ENCODE measurements at regions not wholly inside any gene's neighbourhood (a gene's known extent, or its start where the extent isn't known, plus 50 kb on each side); places are given as distances from the start of the nearest gene placed in this dataset.

DNA sequence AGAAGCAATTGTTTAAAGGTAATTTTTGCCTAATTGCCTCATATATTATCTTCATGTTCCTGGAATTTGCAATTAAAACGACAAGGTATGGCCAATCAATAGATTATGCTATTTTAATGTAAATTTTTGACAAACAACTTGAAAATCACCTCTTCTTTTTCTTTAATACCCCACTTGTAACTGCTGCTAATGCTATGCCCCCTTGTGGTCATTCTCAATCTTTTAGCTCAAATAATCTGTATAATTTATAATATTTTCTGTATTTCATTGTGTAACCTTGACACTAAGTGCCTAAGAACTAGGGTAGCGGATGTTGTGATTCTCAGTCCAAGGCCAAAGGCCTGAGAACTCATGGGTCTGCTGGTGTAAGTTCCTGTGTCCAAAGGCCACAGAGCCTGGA is 831.7 kb upstream of the POU3F4 start:
- H3K36me3 Mint-ChIP-seq (ENCODE audit: low read depth), result no peaks in the 10 kb centered on the region
- H3K27ac Mint-ChIP-seq (ENCODE audit: unreplicated experiment), result no peak overlapping the region
- H3K27me3 Mint-ChIP-seq (ENCODE audit: low read depth), result no peaks in the 10 kb centered on the region
- peaks cover 13% of the 10 kb centered on the region for H3K9me3 Mint-ChIP-seq (ENCODE audit: low read depth)
- DNase-seq (ENCODE audit: low spot score), result no peak
- no peaks in the 10 kb centered on the region for H3K4me1 Mint-ChIP-seq (ENCODE audit: low read depth)
- TF ChIP-seq, protein P1, sequence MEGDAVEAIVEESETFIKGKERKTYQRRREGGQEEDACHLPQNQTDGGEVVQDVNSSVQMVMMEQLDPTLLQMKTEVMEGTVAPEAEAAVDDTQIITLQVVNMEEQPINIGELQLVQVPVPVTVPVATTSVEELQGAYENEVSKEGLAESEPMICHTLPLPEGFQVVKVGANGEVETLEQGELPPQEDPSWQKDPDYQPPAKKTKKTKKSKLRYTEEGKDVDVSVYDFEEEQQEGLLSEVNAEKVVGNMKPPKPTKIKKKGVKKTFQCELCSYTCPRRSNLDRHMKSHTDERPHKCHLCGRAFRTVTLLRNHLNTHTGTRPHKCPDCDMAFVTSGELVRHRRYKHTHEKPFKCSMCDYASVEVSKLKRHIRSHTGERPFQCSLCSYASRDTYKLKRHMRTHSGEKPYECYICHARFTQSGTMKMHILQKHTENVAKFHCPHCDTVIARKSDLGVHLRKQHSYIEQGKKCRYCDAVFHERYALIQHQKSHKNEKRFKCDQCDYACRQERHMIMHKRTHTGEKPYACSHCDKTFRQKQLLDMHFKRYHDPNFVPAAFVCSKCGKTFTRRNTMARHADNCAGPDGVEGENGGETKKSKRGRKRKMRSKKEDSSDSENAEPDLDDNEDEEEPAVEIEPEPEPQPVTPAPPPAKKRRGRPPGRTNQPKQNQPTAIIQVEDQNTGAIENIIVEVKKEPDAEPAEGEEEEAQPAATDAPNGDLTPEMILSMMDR (IDR thresholded peaks at IDR 0.05), result peak; percentile 68
- no peak overlapping the region for H3K4me3 Mint-ChIP-seq (ENCODE audit: unreplicated experiment)

DNA sequence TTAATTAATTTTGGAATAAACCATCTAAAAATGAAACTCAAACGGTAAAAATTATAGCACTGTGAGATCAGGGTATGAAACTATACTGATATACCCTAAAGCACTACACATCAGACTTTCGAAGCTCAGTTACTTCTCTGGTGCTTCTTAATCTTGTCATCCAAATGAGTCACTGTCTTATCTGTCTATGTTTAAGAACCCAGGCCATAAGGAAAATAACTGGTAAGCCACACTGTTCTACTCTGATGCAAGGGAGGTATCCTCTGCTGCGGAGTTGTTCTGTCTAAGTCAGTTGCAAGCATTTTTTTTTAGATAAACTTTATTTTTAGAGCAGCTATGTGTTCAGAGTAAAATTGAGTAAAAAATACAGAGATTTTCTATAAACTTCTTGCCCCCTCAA is 830.8 kb upstream of the POU3F4 start:
- Mint-ChIP-seq H3K27me3 (ENCODE audit: low read depth) (no peaks in the 10 kb centered on the region), H3K27ac (ENCODE audit: unreplicated experiment) (no peak overlapping the region), H3K4me3 (ENCODE audit: unreplicated experiment) (no peak overlapping the region), H3K36me3 (ENCODE audit: low read depth) (no peaks in the 10 kb centered on the region), H3K4me1 (ENCODE audit: low read depth) (no peaks in the 10 kb centered on the region), H3K9me3 (ENCODE audit: low read depth) (peaks cover 13% of the 10 kb centered on the region)
- DNase-seq (ENCODE audit: low spot score), result no peak
- TF ChIP-seq, protein P1 (IDR thresholded peaks at IDR 0.05), result no peak

DNA sequence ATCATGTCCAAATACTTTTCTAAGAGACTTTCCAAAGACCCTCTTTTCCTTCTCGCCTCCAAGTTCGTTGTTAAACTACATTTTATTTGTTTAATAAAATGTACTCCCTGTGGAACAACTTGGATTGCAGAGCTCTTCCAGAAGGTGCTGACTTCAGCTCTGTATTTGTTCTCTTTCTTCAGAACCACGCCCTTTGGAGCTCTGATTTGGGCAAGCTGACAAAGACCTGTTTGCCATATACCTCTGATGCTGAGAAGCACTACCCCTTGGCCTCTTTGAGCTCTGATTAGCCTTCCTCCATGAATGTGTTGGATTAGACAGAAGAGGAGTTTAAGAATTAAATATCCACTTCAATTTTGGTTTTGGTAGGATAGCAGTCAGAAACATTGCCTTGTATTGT is 815.1 kb upstream of the POU3F4 start:
- TF ChIP-seq, protein P1 (IDR thresholded peaks at IDR 0.05), result no peak
- Mint-ChIP-seq H3K9me3 (ENCODE audit: low read depth) (peaks cover 2% of the 10 kb centered on the region), H3K27ac (ENCODE audit: unreplicated experiment) (no peak overlapping the region), H3K4me1 (ENCODE audit: low read depth) (no peaks in the 10 kb centered on the region), H3K27me3 (ENCODE audit: low read depth) (no peaks in the 10 kb centered on the region), H3K36me3 (ENCODE audit: low read depth) (no peaks in the 10 kb centered on the region), H3K4me3 (ENCODE audit: unreplicated experiment) (no peak overlapping the region)
- no peak for DNase-seq (ENCODE audit: low spot score)

DNA sequence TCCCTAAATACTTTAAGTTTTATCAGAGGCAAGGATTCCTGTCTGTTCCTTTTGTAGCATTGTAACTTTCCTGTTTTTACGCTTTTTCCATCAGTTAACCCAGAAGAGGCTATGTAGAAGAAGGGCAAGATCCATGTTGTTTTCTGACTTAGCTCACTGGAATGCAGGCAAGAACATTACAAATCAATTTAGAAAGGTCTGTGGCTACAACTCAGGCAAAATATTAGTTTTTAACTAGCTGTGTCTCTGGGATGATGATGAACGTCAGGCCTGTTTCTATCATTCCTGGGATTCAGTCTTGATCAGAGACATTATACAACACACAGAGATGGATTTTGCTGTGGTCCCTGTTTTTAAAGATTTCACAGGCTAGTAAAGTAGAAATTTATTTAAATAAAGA is 813.0 kb upstream of the POU3F4 start:
- DNase-seq (ENCODE audit: low spot score), result no peak
- TF ChIP-seq, protein P1 (IDR thresholded peaks at IDR 0.05), result no peak
- Mint-ChIP-seq H3K27me3 (ENCODE audit: low read depth) (no peaks in the 10 kb centered on the region), H3K4me3 (ENCODE audit: unreplicated experiment) (no peak overlapping the region), H3K27ac (ENCODE audit: unreplicated experiment) (no peak overlapping the region), H3K36me3 (ENCODE audit: low read depth) (no peaks in the 10 kb centered on the region), H3K9me3 (ENCODE audit: low read depth) (no peaks in the 10 kb centered on the region), H3K4me1 (ENCODE audit: low read depth) (no peaks in the 10 kb centered on the region)

DNA sequence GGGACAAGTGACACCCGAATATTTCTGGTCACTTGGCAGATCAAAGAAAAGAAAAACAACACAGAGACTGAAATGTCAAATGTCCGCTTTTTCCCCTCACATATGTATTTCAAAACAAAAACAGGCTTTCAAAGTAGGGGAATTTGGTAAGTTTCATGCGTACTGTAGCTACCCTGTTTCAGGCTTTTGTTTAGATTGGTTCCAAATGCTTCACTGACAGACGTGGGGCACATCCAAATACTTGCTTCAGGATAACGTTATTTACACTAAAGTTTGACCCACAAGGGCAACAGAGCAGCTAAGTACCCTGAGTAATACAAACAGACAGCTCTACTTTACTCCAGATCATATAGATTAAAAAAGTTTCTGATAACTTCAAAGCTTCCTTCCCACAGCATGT is 804.5 kb upstream of the POU3F4 start:
- no peaks in the 10 kb centered on the region for H3K9me3 Mint-ChIP-seq (ENCODE audit: low read depth)
- no peak overlapping the region for H3K4me3 Mint-ChIP-seq (ENCODE audit: unreplicated experiment)
- TF ChIP-seq, protein P1 (IDR thresholded peaks at IDR 0.05), result no peak
- DNase-seq (ENCODE audit: low spot score), result no peak
- H3K27ac Mint-ChIP-seq (ENCODE audit: unreplicated experiment), result no peak overlapping the region
- no peaks in the 10 kb centered on the region for H3K4me1 Mint-ChIP-seq (ENCODE audit: low read depth)
- no peaks in the 10 kb centered on the region for H3K36me3 Mint-ChIP-seq (ENCODE audit: low read depth)
- H3K27me3 Mint-ChIP-seq (ENCODE audit: low read depth), result no peaks in the 10 kb centered on the region
